ENCODE measurements at regions not wholly inside any gene's neighbourhood (a gene's known extent, or its start where the extent isn't known, plus 50 kb on each side); places are given as distances from the start of the nearest gene placed in this dataset.

- H2AFZ ChIP-seq (ENCODE audit: low read length): no peak overlapping the region
- WGBS, 2 donors (ENCODE audit: extremely low coverage in 2 of 2, insufficient read length in 2 of 2, insufficient replicate concordance in 1 of 2): no CpG with 5 or more reads among the region's 4 CpGs
- H3K14ac ChIP-seq (ENCODE audit: low read length): no peak overlapping the region
- no peak overlapping the region for H2AK5ac ChIP-seq (ENCODE audit: low read depth, low read length)
- no peaks in the 10 kb centered on the region for H3K4me1 ChIP-seq (ENCODE audit: control insufficient read depth in 2 of 2, insufficient read depth in 1 of 2, low read depth in 1 of 2, low read length in 2 of 2)
- DNase-seq (ENCODE audit: low spot score): no peak
- no peak overlapping the region for H3K4me3 ChIP-seq (ENCODE audit: low read length in 2 of 2)
- H2BK15ac ChIP-seq (ENCODE audit: low read length): no peak overlapping the region
- H3K79me1 ChIP-seq (ENCODE audit: low read depth, low read length): no peaks in the 10 kb centered on the region
- no peaks in the 10 kb centered on the region for H3K9me3 ChIP-seq (replicated peaks in 1 of 2; ENCODE audit: control insufficient read depth in 2 of 2, insufficient read depth in 1 of 2, low read depth in 1 of 2, low read length in 2 of 2)
- H3K27me3 ChIP-seq (ENCODE audit: control insufficient read depth in 3 of 3, insufficient read depth in 3 of 3, low read depth in 1 of 3, low read length in 3 of 3): no peaks in the 10 kb centered on the region
- H3K23ac ChIP-seq (ENCODE audit: low read depth, low read length, poor library complexity): no peak overlapping the region
- no peak overlapping the region for H3K18ac ChIP-seq (ENCODE audit: low read length)
- no peak overlapping the region for H2BK120ac ChIP-seq (ENCODE audit: low read depth, low read length)
- H3K4ac ChIP-seq (ENCODE audit: low read length): no peak overlapping the region
- H3K9ac ChIP-seq (ENCODE audit: low read depth, low read length, poor library complexity): no peak overlapping the region
- no peak overlapping the region for H3K27ac ChIP-seq (replicated peaks; ENCODE audit: low read length)
- no peak overlapping the region for H3K4me2 ChIP-seq (ENCODE audit: insufficient read depth, low read length, poor library complexity, severe bottlenecking)
- H2BK12ac ChIP-seq (ENCODE audit: low read length): no peak overlapping the region
- H4K8ac ChIP-seq (ENCODE audit: low read depth, low read length): no peak overlapping the region
- no peaks in the 10 kb centered on the region for H3K36me3 ChIP-seq (replicated peaks in 1 of 2; ENCODE audit: control insufficient read depth in 2 of 2, insufficient read depth in 2 of 2, low read length in 2 of 2)
- no peak overlapping the region for H4K91ac ChIP-seq (ENCODE audit: low read depth, low read length, poor library complexity)
- no peak overlapping the region for H2BK5ac ChIP-seq (ENCODE audit: low read length)
These were observed 149.5 kb downstream of the TMEM200A start for GRCh38 chr6:130515306-130515705.

GRCh38 chr6:130516604-130517003 lies 150.8 kb downstream of the TMEM200A start:
- no peak overlapping the region for H4K8ac ChIP-seq (ENCODE audit: low read depth, low read length)
- H2BK12ac ChIP-seq (ENCODE audit: low read length): no peak overlapping the region
- WGBS, 2 donors (ENCODE audit: extremely low coverage in 2 of 2, insufficient read length in 2 of 2, insufficient replicate concordance in 1 of 2): no CpG with 5 or more reads among the region's 4 CpGs
- no peak overlapping the region for H3K18ac ChIP-seq (ENCODE audit: low read length)
- H2AFZ ChIP-seq (ENCODE audit: low read length): no peak overlapping the region
- no peaks in the 10 kb centered on the region for H3K79me1 ChIP-seq (ENCODE audit: low read depth, low read length)
- H2BK15ac ChIP-seq (ENCODE audit: low read length): no peak overlapping the region
- no peaks in the 10 kb centered on the region for H3K27me3 ChIP-seq (ENCODE audit: control insufficient read depth in 3 of 3, insufficient read depth in 3 of 3, low read depth in 1 of 3, low read length in 3 of 3)
- H3K4me3 ChIP-seq (ENCODE audit: low read length in 2 of 2): no peak overlapping the region
- no peaks in the 10 kb centered on the region for H3K9me3 ChIP-seq (replicated peaks in 1 of 2; ENCODE audit: control insufficient read depth in 2 of 2, insufficient read depth in 1 of 2, low read depth in 1 of 2, low read length in 2 of 2)
- no peak overlapping the region for H2BK5ac ChIP-seq (ENCODE audit: low read length)
- no peak overlapping the region for H3K9ac ChIP-seq (ENCODE audit: low read depth, low read length, poor library complexity)
- H2AK5ac ChIP-seq (ENCODE audit: low read depth, low read length): no peak overlapping the region
- H3K14ac ChIP-seq (ENCODE audit: low read length): no peak overlapping the region
- no peak overlapping the region for H3K23ac ChIP-seq (ENCODE audit: low read depth, low read length, poor library complexity)
- H2BK120ac ChIP-seq (ENCODE audit: low read depth, low read length): no peak overlapping the region
- H3K4ac ChIP-seq (ENCODE audit: low read length): no peak overlapping the region
- H3K4me2 ChIP-seq (ENCODE audit: insufficient read depth, low read length, poor library complexity, severe bottlenecking): no peak overlapping the region
- no peak overlapping the region for H4K91ac ChIP-seq (ENCODE audit: low read depth, low read length, poor library complexity)
- no peaks in the 10 kb centered on the region for H3K36me3 ChIP-seq (replicated peaks in 1 of 2; ENCODE audit: control insufficient read depth in 2 of 2, insufficient read depth in 2 of 2, low read length in 2 of 2)
- DNase-seq (ENCODE audit: low spot score): no peak
- no peaks in the 10 kb centered on the region for H3K4me1 ChIP-seq (ENCODE audit: control insufficient read depth in 2 of 2, insufficient read depth in 1 of 2, low read depth in 1 of 2, low read length in 2 of 2)
- no peak overlapping the region for H3K27ac ChIP-seq (replicated peaks; ENCODE audit: low read length)

- Histone ChIP-seq H3K36me3 (replicated peaks in 1 of 2; ENCODE audit: control insufficient read depth in 2 of 2, insufficient read depth in 2 of 2, low read length in 2 of 2) (no peaks in the 10 kb centered on the region), H3K79me1 (ENCODE audit: low read depth, low read length) (no peaks in the 10 kb centered on the region), H4K91ac (ENCODE audit: low read depth, low read length, poor library complexity) (no peak overlapping the region), H2AK5ac (ENCODE audit: low read depth, low read length) (no peak overlapping the region), H4K8ac (ENCODE audit: low read depth, low read length) (no peak overlapping the region), H2BK5ac (ENCODE audit: low read length) (no peak overlapping the region), H3K4me1 (ENCODE audit: control insufficient read depth in 2 of 2, insufficient read depth in 1 of 2, low read depth in 1 of 2, low read length in 2 of 2) (no peaks in the 10 kb centered on the region), H2BK15ac (ENCODE audit: low read length) (no peak overlapping the region), H3K4me2 (ENCODE audit: insufficient read depth, low read length, poor library complexity, severe bottlenecking) (no peak overlapping the region), H3K27ac (replicated peaks; ENCODE audit: low read length) (no peak overlapping the region), H3K4me3 (ENCODE audit: low read length in 2 of 2) (no peak overlapping the region), H3K9me3 (replicated peaks in 1 of 2; ENCODE audit: control insufficient read depth in 2 of 2, insufficient read depth in 1 of 2, low read depth in 1 of 2, low read length in 2 of 2) (no peaks in the 10 kb centered on the region), H2AFZ (ENCODE audit: low read length) (no peak overlapping the region), H3K9ac (ENCODE audit: low read depth, low read length, poor library complexity) (no peak overlapping the region), H3K27me3 (ENCODE audit: control insufficient read depth in 3 of 3, insufficient read depth in 3 of 3, low read depth in 1 of 3, low read length in 3 of 3) (no peaks in the 10 kb centered on the region), H3K18ac (ENCODE audit: low read length) (no peak overlapping the region), H2BK120ac (ENCODE audit: low read depth, low read length) (no peak overlapping the region), H3K14ac (ENCODE audit: low read length) (no peak overlapping the region), H2BK12ac (ENCODE audit: low read length) (no peak overlapping the region), H3K23ac (ENCODE audit: low read depth, low read length, poor library complexity) (no peak overlapping the region), H3K4ac (ENCODE audit: low read length) (no peak overlapping the region)
- no CpG with 5 or more reads among the region's 3 CpGs for WGBS, 2 donors (ENCODE audit: extremely low coverage in 2 of 2, insufficient read length in 2 of 2, insufficient replicate concordance in 1 of 2)
- DNase-seq (ENCODE audit: low spot score): no peak
These were observed 151.7 kb downstream of the TMEM200A start for GRCh38 chr6:130517444-130517931.

- Histone ChIP-seq H2AK5ac (ENCODE audit: low read depth, low read length) (no peak overlapping the region), H2AFZ (ENCODE audit: low read length) (no peak overlapping the region), H3K14ac (ENCODE audit: low read length) (no peak overlapping the region), H2BK120ac (ENCODE audit: low read depth, low read length) (no peak overlapping the region), H2BK5ac (ENCODE audit: low read length) (no peak overlapping the region), H3K27me3 (ENCODE audit: control insufficient read depth in 3 of 3, insufficient read depth in 3 of 3, low read depth in 1 of 3, low read length in 3 of 3) (no peaks in the 10 kb centered on the region), H2BK15ac (ENCODE audit: low read length) (no peak overlapping the region), H4K8ac (ENCODE audit: low read depth, low read length) (no peak overlapping the region), H3K4me2 (ENCODE audit: insufficient read depth, low read length, poor library complexity, severe bottlenecking) (no peak overlapping the region), H3K9ac (ENCODE audit: low read depth, low read length, poor library complexity) (no peak overlapping the region), H3K4me3 (ENCODE audit: low read length in 2 of 2) (no peak overlapping the region), H3K18ac (ENCODE audit: low read length) (no peak overlapping the region), H3K27ac (replicated peaks; ENCODE audit: low read length) (no peak overlapping the region), H4K91ac (ENCODE audit: low read depth, low read length, poor library complexity) (no peak overlapping the region), H3K79me1 (ENCODE audit: low read depth, low read length) (no peaks in the 10 kb centered on the region), H3K36me3 (replicated peaks in 1 of 2; ENCODE audit: control insufficient read depth in 2 of 2, insufficient read depth in 2 of 2, low read length in 2 of 2) (no peaks in the 10 kb centered on the region), H3K23ac (ENCODE audit: low read depth, low read length, poor library complexity) (no peak overlapping the region), H3K4me1 (ENCODE audit: control insufficient read depth in 2 of 2, insufficient read depth in 1 of 2, low read depth in 1 of 2, low read length in 2 of 2) (no peaks in the 10 kb centered on the region), H3K9me3 (replicated peaks in 1 of 2; ENCODE audit: control insufficient read depth in 2 of 2, insufficient read depth in 1 of 2, low read depth in 1 of 2, low read length in 2 of 2) (no peaks in the 10 kb centered on the region), H2BK12ac (ENCODE audit: low read length) (no peak overlapping the region), H3K4ac (ENCODE audit: low read length) (no peak overlapping the region)
- DNase-seq (ENCODE audit: low spot score): no peak
These were observed 152.8 kb downstream of the TMEM200A start for GRCh38 chr6:130518588-130518987.
